Endothelial cell (in vitro differentiated cells): ENCODE measurements at regions not wholly inside any gene's neighbourhood (a gene's known extent, or its start where the extent isn't known, plus 50 kb on each side); places are given as distances from the start of the nearest gene placed in this dataset.

Experiments
- DNase-seq: peaks from one replicate; pipeline ENCODE4 v3.0.0; 2021; ENCODE audit warnings: low spot score
- H3K27ac Mint-ChIP-seq: one replicate; pipeline ENCODE4 v1.8.0; 2021; ENCODE audit warnings: mixed read lengths, inconsistent platforms; ENCODE audit not compliant: unreplicated experiment
- H3K27me3 Mint-ChIP-seq: one replicate; pipeline ENCODE4 v1.8.0; 2021; ENCODE audit warnings: mild to moderate bottlenecking, moderate library complexity, mixed read lengths, inconsistent platforms; ENCODE audit not compliant: unreplicated experiment
- H3K36me3 Mint-ChIP-seq: one replicate; pipeline ENCODE4 v1.8.0; 2021; ENCODE audit warnings: mild to moderate bottlenecking, low read depth, mixed read lengths, inconsistent platforms; ENCODE audit not compliant: unreplicated experiment
- H3K4me1 Mint-ChIP-seq: one replicate; pipeline ENCODE4 v1.8.0; 2021; ENCODE audit warnings: mild to moderate bottlenecking, mixed read lengths, inconsistent platforms; ENCODE audit not compliant: unreplicated experiment
- H3K4me3 Mint-ChIP-seq: one replicate; pipeline ENCODE4 v1.8.0; 2021; ENCODE audit warnings: mild to moderate bottlenecking, mixed read lengths, inconsistent platforms; ENCODE audit not compliant: unreplicated experiment
- H3K9me3 Mint-ChIP-seq: one replicate; pipeline ENCODE4 v1.8.0; 2021; ENCODE audit warnings: mixed read lengths, inconsistent platforms; ENCODE audit not compliant: unreplicated experiment
- TF ChIP-seq, protein P1 (sequence below): fragments of 200-600 bp; sonication (generic); IDR thresholded peaks from one replicate; pipeline ENCODE4 v1.5.0; 2021; ENCODE audit warnings: antibody characterized with exemption; ENCODE audit not compliant: unreplicated experiment

DNA sequence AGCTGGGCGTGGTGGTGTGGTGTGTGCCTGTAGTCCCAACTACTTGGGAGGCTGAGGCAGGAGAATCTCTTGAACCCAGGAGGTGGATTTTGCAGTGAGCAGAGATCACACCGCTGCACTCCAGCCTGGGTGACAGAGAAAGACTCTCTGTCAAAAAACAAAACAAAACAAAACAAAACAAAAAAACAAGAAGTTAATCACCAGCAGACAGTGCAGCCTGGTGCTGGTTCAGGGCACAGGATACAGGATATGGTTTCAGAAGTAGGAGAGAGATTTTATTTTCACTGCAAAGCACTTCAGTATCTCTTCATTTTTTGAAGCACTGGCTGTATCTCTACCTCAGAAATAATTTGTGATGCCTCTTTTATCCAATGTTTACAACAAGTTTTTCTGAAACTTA is 1222.9 kb upstream of the PRKX start:
- H3K9me3 Mint-ChIP-seq, result no peaks in the 10 kb centered on the region
- DNase-seq, result no peak
- H3K4me3 Mint-ChIP-seq, result no peak overlapping the region
- H3K36me3 Mint-ChIP-seq, result no peaks in the 10 kb centered on the region
- no peak overlapping the region for H3K27ac Mint-ChIP-seq
- TF ChIP-seq, protein P1, sequence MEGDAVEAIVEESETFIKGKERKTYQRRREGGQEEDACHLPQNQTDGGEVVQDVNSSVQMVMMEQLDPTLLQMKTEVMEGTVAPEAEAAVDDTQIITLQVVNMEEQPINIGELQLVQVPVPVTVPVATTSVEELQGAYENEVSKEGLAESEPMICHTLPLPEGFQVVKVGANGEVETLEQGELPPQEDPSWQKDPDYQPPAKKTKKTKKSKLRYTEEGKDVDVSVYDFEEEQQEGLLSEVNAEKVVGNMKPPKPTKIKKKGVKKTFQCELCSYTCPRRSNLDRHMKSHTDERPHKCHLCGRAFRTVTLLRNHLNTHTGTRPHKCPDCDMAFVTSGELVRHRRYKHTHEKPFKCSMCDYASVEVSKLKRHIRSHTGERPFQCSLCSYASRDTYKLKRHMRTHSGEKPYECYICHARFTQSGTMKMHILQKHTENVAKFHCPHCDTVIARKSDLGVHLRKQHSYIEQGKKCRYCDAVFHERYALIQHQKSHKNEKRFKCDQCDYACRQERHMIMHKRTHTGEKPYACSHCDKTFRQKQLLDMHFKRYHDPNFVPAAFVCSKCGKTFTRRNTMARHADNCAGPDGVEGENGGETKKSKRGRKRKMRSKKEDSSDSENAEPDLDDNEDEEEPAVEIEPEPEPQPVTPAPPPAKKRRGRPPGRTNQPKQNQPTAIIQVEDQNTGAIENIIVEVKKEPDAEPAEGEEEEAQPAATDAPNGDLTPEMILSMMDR, result no peak
- H3K4me1 Mint-ChIP-seq, result no peaks in the 10 kb centered on the region
- no peaks in the 10 kb centered on the region for H3K27me3 Mint-ChIP-seq

DNA sequence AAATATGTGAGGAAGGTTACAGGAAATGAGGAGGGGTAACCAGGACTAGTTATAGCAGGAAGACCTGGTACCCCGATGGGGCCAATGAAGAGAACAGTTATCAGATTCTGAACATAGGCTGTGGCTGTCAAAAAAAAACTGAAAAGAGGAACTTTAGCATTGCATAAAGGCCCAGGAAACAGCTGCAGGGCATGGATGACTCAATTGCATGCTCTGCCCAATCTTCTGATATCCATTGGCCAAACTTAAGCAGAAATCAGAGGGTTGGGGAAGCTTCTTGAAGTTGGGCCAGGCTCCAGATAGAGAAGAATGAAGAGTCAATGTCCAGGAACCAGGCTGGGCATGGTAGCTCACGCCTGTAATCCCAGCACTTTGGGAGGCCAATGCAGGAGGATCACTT is 1222.4 kb upstream of the PRKX start:
- Mint-ChIP-seq H3K36me3 (no peaks in the 10 kb centered on the region), H3K9me3 (no peaks in the 10 kb centered on the region), H3K27me3 (no peaks in the 10 kb centered on the region), H3K27ac (no peak overlapping the region), H3K4me3 (no peak overlapping the region), H3K4me1 (no peaks in the 10 kb centered on the region)
- TF ChIP-seq, protein P1, result no peak
- DNase-seq, result no peak

DNA sequence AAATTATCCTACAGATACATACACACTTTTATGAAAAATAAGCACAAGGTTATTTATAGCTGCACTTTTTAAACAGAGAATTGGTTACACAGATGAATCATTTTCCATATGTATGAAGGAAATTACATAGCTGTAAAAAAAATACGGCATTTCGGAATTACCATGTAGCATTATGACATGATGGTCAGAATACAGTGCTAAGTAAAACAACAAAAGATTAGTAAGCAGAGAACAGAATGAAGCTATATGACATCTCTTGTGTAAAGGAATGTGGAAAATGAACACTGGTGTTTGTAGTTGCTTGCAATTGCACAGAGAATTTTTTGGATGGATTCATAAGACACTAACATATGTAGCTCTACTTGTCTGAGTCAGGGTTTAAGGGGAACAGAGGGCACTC is 1222.0 kb upstream of the PRKX start:
- Mint-ChIP-seq H3K4me3 (no peak overlapping the region), H3K4me1 (no peaks in the 10 kb centered on the region), H3K27me3 (no peaks in the 10 kb centered on the region), H3K27ac (no peak overlapping the region), H3K36me3 (no peaks in the 10 kb centered on the region), H3K9me3 (no peaks in the 10 kb centered on the region)
- DNase-seq, result no peak
- TF ChIP-seq, protein P1, result no peak

DNA sequence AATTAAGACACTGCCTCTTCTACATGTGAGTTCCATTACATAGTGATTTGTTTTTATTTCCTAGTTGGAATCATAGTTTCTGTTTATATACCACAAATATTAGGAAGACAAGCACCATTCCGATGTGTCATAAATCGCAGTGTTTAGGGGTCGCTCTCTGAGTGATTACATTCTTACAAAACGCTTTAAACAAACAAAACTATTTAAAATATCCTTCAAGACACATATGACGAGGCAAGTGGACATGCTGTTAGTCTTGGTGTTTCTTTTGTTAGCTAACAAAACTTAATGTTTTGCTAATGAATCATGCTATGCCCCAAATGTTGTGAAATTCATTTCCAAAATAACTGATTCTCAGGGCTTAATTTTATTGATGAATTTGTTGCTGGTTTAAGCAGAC is 1219.3 kb upstream of the PRKX start:
- no peaks in the 10 kb centered on the region for H3K9me3 Mint-ChIP-seq
- no peak for DNase-seq
- H3K27me3 Mint-ChIP-seq, result no peaks in the 10 kb centered on the region
- TF ChIP-seq, protein P1, result no peak
- H3K36me3 Mint-ChIP-seq, result no peaks in the 10 kb centered on the region
- no peak overlapping the region for H3K27ac Mint-ChIP-seq
- H3K4me3 Mint-ChIP-seq, result no peak overlapping the region
- no peaks in the 10 kb centered on the region for H3K4me1 Mint-ChIP-seq

DNA sequence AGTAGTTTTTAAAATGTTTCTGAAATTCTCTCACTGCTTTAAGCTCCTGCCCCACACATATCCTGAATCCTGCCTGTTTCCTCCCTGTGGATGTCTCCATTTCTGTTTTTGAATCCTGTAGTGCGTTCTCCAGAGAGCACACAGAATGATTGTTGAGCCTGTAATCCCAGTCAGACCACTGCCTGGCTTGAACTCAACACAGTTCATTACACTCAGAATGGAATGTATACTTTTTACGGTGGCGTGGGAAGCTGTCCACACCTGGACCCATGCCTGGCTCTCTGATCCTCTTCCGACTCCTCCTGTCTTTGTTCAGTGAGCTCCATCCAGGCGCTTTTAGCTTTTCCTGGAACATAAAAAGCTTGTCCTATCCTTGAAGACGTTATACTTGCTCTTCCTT is 1217.0 kb upstream of the PRKX start:
- H3K4me3 Mint-ChIP-seq, result no peak overlapping the region
- no peak overlapping the region for H3K27ac Mint-ChIP-seq
- H3K4me1 Mint-ChIP-seq, result no peaks in the 10 kb centered on the region
- H3K9me3 Mint-ChIP-seq, result no peaks in the 10 kb centered on the region
- TF ChIP-seq, protein P1, result no peak
- DNase-seq, result no peak
- H3K27me3 Mint-ChIP-seq, result no peaks in the 10 kb centered on the region
- no peaks in the 10 kb centered on the region for H3K36me3 Mint-ChIP-seq
